Erythroblast (primary cell): ENCODE measurements at regions not wholly inside any gene's neighbourhood (a gene's known extent, or its start where the extent isn't known, plus 50 kb on each side); places are given as distances from the start of the nearest gene placed in this dataset.

Source experiments
- GATA1 ChIP-seq: IDR thresholded peaks from 2 replicates; pipeline ENCODE4 v1.6.1; 2011; ENCODE audit warnings: low read depth, mild to moderate bottlenecking, control low read depth, low read length, moderate library complexity
- POLR2A ChIP-seq: IDR thresholded peaks from 2 replicates; pipeline ENCODE4 v1.6.1; 2011; ENCODE audit warnings: mild to moderate bottlenecking, low read length

DNA sequence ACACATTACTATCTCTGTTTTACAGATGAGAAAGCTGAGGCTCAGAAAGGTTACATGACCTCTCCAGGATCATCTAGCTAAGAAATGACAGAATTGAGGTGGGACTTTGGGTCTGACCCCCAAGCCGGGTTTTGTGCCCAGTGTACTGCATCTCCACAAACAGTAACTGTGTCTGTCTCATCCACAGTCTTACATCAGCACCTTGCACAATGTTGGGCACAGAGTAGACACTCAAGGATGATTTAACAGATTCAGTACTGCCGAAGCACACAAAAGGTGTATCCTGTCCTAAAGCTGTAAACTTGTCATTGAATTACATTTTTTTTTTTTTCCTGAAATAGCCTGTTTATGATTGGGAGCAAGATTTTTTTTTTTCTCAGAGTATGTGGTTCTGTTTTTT lies 84.8 kb downstream of the ADCYAP1 start:
- TF ChIP-seq POLR2A (no peak), GATA1 (no peak)
